Spleen (tissue), 7 donors: ENCODE measurements at regions not wholly inside any gene's neighbourhood (a gene's known extent, or its start where the extent isn't known, plus 50 kb on each side); places are given as distances from the start of the nearest gene placed in this dataset.

Experiments
- CTCF ChIP-seq, 11 experiments: fragments of 200-600 bp in 7 of 11; fragments of 450-650 bp in 4 of 11; sonication (generic) in 4 of 11; IDR thresholded peaks in 8 of 11; conservative IDR thresholded peaks in 3 of 11; 1 replicate in 7 of 11; 2 replicates in 4 of 11; pipeline versions ENCODE4 v1.4.0 to v1.8.0; 2016 to 2021; ENCODE audit warnings: antibody characterized with exemption in 11 of 11, inconsistent platforms in 4 of 11, mild to moderate bottlenecking in 1 of 11
- POLR2A ChIP-seq, 3 donors: fragments of 450-650 bp; IDR thresholded peaks; one replicate each; pipeline ENCODE4 v1.5.1; 2017; ENCODE audit warnings: antibody characterized with exemption in 3 of 3, mild to moderate bottlenecking in 1 of 3
- POLR2AphosphoS5 ChIP-seq, 3 donors: sonication (generic); formaldehyde crosslinking; IDR thresholded peaks; one replicate each; pipeline ENCODE4 v1.5.1; 2017; ENCODE audit warnings: antibody characterized with exemption in 3 of 3
- donor health status: DM: no; HTN: no; CAD: no; lungs with moderate emphysema.
- donor health status: DM: no; HTN: no; CAD: no.
- donor health status: DM: no; HTN: no; CAD: no.

GRCh38 chr14:73782623-73783022, 68.4 kb upstream of the PNMA1 start:
- TF ChIP-seq CTCF (IDR thresholded peaks at IDR 0.05 in 8 of 11, conservative IDR thresholded peaks at IDR 0.05 in 3 of 11) (no peak), POLR2AphosphoS5 (IDR thresholded peaks at IDR 0.05) (no peak), POLR2A (IDR thresholded peaks at IDR 0.05) (no peak)
